ENCODE measurements at regions not wholly inside any gene's neighbourhood (a gene's known extent, or its start where the extent isn't known, plus 50 kb on each side); places are given as distances from the start of the nearest gene placed in this dataset.

- Histone ChIP-seq H3K4me3 (no peak overlapping the region), H3K36me3 (no peaks in the 10 kb centered on the region)
- DNase-seq (ENCODE audit: low spot score) = no peak
Measured at GRCh38 chr4:84291969-84292368, 207.1 kb downstream of the NKX6-1 start.

GRCh38 chr4:84286048-84286447 lies 213.0 kb downstream of the NKX6-1 start:
- Histone ChIP-seq H3K36me3 (no peaks in the 10 kb centered on the region), H3K4me3 (no peak overlapping the region), H3K9me3 (no peaks in the 10 kb centered on the region), H3K27ac (no peak overlapping the region), H3K4me1 (no peaks in the 10 kb centered on the region), H3K27me3 (no peaks in the 10 kb centered on the region)
- TF ChIP-seq CTCF (IDR thresholded peaks at IDR 0.05) = no peak
- DNase-seq (ENCODE audit: low spot score) = no peak

More at GRCh38 chr4:84291969-84292368, 207.1 kb downstream of the NKX6-1 start:
- H3K9me3 ChIP-seq = no peaks in the 10 kb centered on the region
- H3K27me3 ChIP-seq = no peaks in the 10 kb centered on the region
- no peak overlapping the region for H3K27ac ChIP-seq
- no peaks in the 10 kb centered on the region for H3K4me1 ChIP-seq
- TF ChIP-seq CTCF (IDR thresholded peaks at IDR 0.05) = no peak

DNA sequence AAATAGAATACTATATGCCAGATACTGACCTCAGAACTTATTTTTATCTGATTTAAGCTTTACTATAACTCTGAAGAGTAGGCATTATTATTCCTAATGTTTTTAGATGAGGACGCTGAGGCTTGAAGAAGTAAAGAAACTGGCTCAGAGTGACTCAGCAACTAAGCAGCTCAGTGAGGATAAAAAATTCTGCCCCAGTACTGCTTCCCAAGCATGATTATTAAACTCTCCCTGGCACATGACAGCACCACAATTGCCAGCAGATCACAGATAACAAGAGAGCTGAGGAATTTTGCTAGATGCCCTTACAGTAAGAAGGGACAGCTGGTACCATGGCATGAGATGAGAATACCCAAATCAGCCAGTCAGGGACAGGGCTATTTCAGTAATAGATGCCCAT lies 219.4 kb downstream of the NKX6-1 start:
- H3K4me1 ChIP-seq = no peaks in the 10 kb centered on the region
- H3K4me3 ChIP-seq = no peak overlapping the region
- H3K27me3 ChIP-seq = no peaks in the 10 kb centered on the region
- no peaks in the 10 kb centered on the region for H3K9me3 ChIP-seq
- no peak overlapping the region for H3K27ac ChIP-seq
- no peak for TF ChIP-seq CTCF (IDR thresholded peaks at IDR 0.05)
- no peaks in the 10 kb centered on the region for H3K36me3 ChIP-seq
- no peak for DNase-seq (ENCODE audit: low spot score)

DNA sequence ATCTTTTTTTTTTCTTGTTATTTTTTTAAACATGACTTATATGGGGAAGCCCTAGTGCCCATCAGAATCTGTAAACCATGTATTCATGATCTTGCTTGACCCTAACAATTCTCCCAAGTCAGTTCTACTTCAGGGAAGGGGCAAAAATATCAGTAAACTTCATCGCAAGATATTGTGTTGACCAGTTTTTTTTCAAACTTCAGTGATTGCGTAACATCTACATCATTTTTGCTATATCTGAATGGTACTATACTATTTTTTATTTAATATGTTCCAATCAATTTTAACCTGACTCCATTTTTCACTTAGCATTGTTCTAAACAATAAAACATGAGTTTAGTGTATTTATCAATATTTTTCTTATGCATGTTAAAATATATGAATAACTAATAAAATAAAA lies 221.2 kb downstream of the NKX6-1 start:
- Histone ChIP-seq H3K4me1 (no peaks in the 10 kb centered on the region), H3K36me3 (no peaks in the 10 kb centered on the region), H3K27ac (no peak overlapping the region), H3K9me3 (no peaks in the 10 kb centered on the region), H3K27me3 (no peaks in the 10 kb centered on the region), H3K4me3 (no peak overlapping the region)
- no peak for TF ChIP-seq CTCF (IDR thresholded peaks at IDR 0.05)
- no peak for DNase-seq (ENCODE audit: low spot score)

- no peak overlapping the region for H3K4me3 ChIP-seq
- DNase-seq (ENCODE audit: low spot score) = no peak
- no peaks in the 10 kb centered on the region for H3K4me1 ChIP-seq
- no peaks in the 10 kb centered on the region for H3K9me3 ChIP-seq
- TF ChIP-seq CTCF (IDR thresholded peaks at IDR 0.05) = no peak
- no peaks in the 10 kb centered on the region for H3K36me3 ChIP-seq
- H3K27me3 ChIP-seq = no peaks in the 10 kb centered on the region
- H3K27ac ChIP-seq = no peak overlapping the region
Measured at GRCh38 chr4:84276752-84277151, 222.3 kb downstream of the NKX6-1 start.

DNA sequence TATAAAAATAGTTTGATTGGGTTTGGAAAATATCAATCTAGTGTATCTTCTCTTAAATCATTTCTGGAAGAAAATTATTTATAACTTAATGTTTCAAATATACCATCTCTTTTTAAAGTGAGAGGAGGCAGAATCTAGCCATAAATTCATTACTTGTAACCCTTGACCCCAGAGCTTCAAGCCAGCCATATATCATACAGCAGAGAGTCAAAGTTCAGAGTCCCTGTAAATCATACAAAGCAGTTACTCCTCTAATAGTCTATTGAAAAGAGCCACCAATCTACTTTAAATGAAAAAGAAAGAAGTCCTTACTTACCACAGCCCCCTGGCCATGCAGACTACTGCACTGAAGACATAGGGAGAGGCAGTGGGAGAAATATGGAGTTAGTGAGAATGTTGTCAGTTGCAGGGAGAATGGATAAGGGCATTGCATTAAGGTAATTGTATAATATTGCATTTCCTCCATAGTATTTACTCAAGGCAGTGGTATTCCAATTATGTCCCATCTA lies 229.5 kb downstream of the NKX6-1 start:
- no peak overlapping the region for H3K4me3 ChIP-seq
- H3K27me3 ChIP-seq = no peaks in the 10 kb centered on the region
- no peak overlapping the region for H3K27ac ChIP-seq
- TF ChIP-seq CTCF (IDR thresholded peaks at IDR 0.05) = no peak
- no peaks in the 10 kb centered on the region for H3K36me3 ChIP-seq
- DNase-seq (ENCODE audit: low spot score) = no peak
- H3K4me1 ChIP-seq = no peaks in the 10 kb centered on the region
- H3K9me3 ChIP-seq = no peaks in the 10 kb centered on the region

Data from right atrium auricular region (tissue), 2 donors.